Central memory CD8-positive, alpha-beta T cell (primary cell): ENCODE measurements at regions not wholly inside any gene's neighbourhood (a gene's known extent, or its start where the extent isn't known, plus 50 kb on each side); places are given as distances from the start of the nearest gene placed in this dataset.
"Not testable (repeated sequence)": the region's sequence is repeated elsewhere in the genome, so short reads cannot be mapped to it uniquely, and the experiment has no call there.

ENCODE experiments used
- ATAC-seq: fragments of 150-1000 bp; cut with Tn5 transposase; replicated peaks from 2 replicates; pipeline ENCODE4 v1.10.0; 2022; ENCODE audit warnings: mild to moderate bottlenecking, moderate FRiP score, moderate number of reproducible peaks; ENCODE audit not compliant: poor library complexity, severe bottlenecking; ENCODE audit errors: extremely low read depth
- DNase-seq, 2 donors: peaks; one replicate each; pipeline ENCODE4 v3.0.0; 2021; ENCODE audit warnings: low spot score in 2 of 2
- H3K27ac Mint-ChIP-seq: one replicate; pipeline ENCODE4 v1.8.0; 2022; ENCODE audit warnings: low read depth, mild to moderate bottlenecking, moderate library complexity, mixed read lengths
- H3K27me3 Mint-ChIP-seq: one replicate; pipeline ENCODE4 v1.8.0; 2022; ENCODE audit warnings: mixed read lengths
- H3K36me3 Mint-ChIP-seq: one replicate; pipeline ENCODE4 v1.8.0; 2022; ENCODE audit warnings: mild to moderate bottlenecking, moderate library complexity, mixed read lengths; ENCODE audit not compliant: insufficient read depth
- H3K4me1 Mint-ChIP-seq: one replicate; pipeline ENCODE4 v1.8.0; 2022; ENCODE audit warnings: mixed read lengths
- H3K4me3 Mint-ChIP-seq: one replicate; pipeline ENCODE4 v1.8.0; 2022; ENCODE audit warnings: mild to moderate bottlenecking, moderate library complexity, mixed read lengths
- H3K9me3 Mint-ChIP-seq: one replicate; pipeline ENCODE4 v1.8.0; 2022; ENCODE audit warnings: mixed read lengths

- Mint-ChIP-seq H3K27ac (no peak overlapping the region), H3K27me3 (peaks cover 8% of the 10 kb centered on the region), H3K9me3 (no peaks in the 10 kb centered on the region), H3K4me3 (no peak overlapping the region), H3K36me3 (peaks cover 2% of the 10 kb centered on the region), H3K4me1 (no peaks in the 10 kb centered on the region)
- ATAC-seq, result no peak
- no peak for DNase-seq
Measured at GRCh38 chr14:58733451-58734208, 95.9 kb downstream of the DACT1 start.

DNA sequence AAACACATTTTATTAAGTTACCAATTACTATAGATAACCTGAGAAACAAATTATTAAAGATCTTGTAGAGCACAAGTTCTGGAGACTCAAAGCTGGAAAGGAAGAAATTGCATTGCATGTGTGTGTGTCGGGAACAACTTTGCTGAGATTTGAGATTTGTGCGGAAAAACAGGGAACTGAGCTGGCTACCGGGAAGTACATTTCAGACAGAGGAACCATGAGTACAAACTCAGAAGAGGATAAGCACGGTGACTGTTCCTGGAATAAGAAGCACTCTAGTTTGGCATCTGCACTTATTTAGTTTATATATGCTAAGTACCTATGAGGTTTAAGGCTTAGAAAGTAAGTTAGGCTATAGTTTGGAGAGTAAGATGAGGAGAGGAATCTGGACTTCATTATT, 97.8 kb downstream of the DACT1 start:
- Mint-ChIP-seq H3K4me3 (no peak overlapping the region), H3K27ac (no peak overlapping the region), H3K9me3 (no peaks in the 10 kb centered on the region), H3K4me1 (no peaks in the 10 kb centered on the region), H3K36me3 (peaks cover 2% of the 10 kb centered on the region), H3K27me3 (peaks cover 18% of the 10 kb centered on the region)
- ATAC-seq, result no peak
- no peak for DNase-seq

DNA sequence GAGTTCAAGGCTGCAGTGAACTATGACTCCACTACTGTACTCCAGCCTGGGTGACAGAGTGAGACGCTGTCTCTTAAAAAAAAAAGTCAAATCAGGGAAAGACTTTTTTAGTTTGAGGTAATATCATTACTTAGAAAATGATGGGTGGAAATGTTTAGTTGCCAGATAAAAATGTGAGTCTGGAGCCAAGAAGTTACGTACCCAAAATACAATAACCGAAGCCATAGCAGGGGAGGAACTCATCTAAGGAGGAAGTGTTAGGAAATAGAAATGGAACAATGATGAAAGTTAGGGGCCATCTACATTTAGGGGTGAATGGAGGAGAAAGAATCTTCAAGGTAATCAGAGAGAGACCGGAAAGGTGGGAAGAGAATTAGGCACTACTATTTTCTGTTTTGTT, 98.8 kb downstream of the DACT1 start:
- H3K9me3 Mint-ChIP-seq, result no peaks in the 10 kb centered on the region
- DNase-seq (no peak), ATAC-seq (no peak)
- H3K4me1 Mint-ChIP-seq, result no peaks in the 10 kb centered on the region
- no peak overlapping the region for H3K27ac Mint-ChIP-seq
- no peak overlapping the region for H3K4me3 Mint-ChIP-seq
- peaks cover 2% of the 10 kb centered on the region for H3K36me3 Mint-ChIP-seq
- peaks cover 23% of the 10 kb centered on the region for H3K27me3 Mint-ChIP-seq

DNA sequence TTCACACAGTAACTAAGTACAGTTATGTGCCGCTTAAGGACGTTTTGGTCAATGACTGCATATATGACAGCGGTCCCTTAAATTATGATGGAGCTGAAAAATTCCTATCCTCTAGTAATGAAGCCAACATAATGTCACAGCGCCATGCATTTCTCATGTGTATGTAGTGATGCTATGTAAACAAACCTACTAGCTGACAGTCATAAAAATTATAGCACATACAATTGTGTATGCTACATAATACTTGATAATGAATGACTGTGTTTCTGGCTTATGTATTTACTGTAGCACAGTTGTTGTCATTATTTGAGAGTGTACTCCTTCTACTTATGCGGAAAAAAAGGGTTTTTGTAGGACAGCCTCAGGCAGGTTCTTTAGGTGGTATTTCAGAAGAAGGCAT, 99.7 kb downstream of the DACT1 start:
- no peak overlapping the region for H3K4me3 Mint-ChIP-seq
- H3K36me3 Mint-ChIP-seq, result peaks cover 2% of the 10 kb centered on the region
- DNase-seq (no peak), ATAC-seq (no peak)
- H3K9me3 Mint-ChIP-seq, result no peaks in the 10 kb centered on the region
- no peaks in the 10 kb centered on the region for H3K4me1 Mint-ChIP-seq
- H3K27me3 Mint-ChIP-seq, result peaks cover 23% of the 10 kb centered on the region
- no peak overlapping the region for H3K27ac Mint-ChIP-seq

- Mint-ChIP-seq H3K4me3 (no peak overlapping the region), H3K27ac (no peak overlapping the region), H3K27me3 (peaks cover 17% of the 10 kb centered on the region), H3K9me3 (no peaks in the 10 kb centered on the region), H3K4me1 (no peaks in the 10 kb centered on the region), H3K36me3 (peaks cover 3% of the 10 kb centered on the region)
- no peak for DNase-seq
- ATAC-seq, result no peak
Measured at GRCh38 chr14:58738189-58738836, 100.6 kb downstream of the DACT1 start.

DNA sequence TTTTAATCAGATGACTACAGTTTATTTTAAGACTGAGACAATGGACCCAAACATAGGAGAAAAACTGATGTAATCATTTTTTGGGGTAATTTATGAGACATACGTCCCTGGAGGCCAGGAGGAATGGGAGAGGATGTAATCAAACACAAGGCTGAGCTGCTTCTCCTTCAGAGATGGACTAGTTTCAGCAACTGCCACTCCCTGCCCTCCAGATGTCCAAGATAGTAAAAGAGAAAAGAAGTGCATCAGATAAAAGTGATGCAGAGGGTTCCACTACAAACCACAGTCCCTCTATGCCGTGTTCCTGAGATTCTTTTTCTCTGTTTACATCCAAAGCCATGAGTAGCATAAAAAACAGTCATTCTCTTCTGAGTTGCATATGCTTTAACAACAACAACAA, 101.1 kb downstream of the DACT1 start:
- Mint-ChIP-seq H3K4me3 (no peak overlapping the region), H3K9me3 (no peaks in the 10 kb centered on the region), H3K36me3 (peaks cover 3% of the 10 kb centered on the region), H3K27ac (no peak overlapping the region), H3K27me3 (peaks cover 15% of the 10 kb centered on the region), H3K4me1 (no peaks in the 10 kb centered on the region)
- DNase-seq (no peak), ATAC-seq (no peak)

DNA sequence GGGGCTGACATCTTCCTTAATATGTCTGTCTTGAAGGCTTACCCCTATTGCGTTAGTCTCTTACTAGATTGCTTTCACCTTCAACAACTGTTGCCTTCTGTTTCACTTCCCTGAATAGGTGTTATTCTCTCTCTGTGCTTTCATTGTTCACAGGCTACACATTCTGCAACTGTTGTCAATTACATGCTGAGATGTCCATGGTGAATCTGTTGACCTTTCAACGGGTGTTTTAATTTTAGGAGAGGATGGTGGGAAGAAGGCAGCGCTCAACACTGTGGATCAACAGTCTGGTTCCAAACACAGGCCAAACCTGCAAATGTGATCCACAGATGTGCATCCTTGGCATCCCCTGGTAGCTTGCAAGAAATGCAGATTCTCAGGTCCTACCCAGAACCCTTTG, 101.9 kb downstream of the DACT1 start:
- H3K4me3 Mint-ChIP-seq, result no peak overlapping the region
- peaks cover 15% of the 10 kb centered on the region for H3K27me3 Mint-ChIP-seq
- no peak for ATAC-seq

GRCh38 chr14:58740379-58740935, 102.7 kb downstream of the DACT1 start:
- Mint-ChIP-seq H3K4me1 (no peaks in the 10 kb centered on the region), H3K9me3 (no peaks in the 10 kb centered on the region), H3K4me3 (no peak overlapping the region), H3K27me3 (peaks cover 15% of the 10 kb centered on the region), H3K27ac (no peak overlapping the region), H3K36me3 (peaks cover 3% of the 10 kb centered on the region)
- ATAC-seq (no peak), DNase-seq (no peak)

More for the DNA sequence above, 101.9 kb downstream of the DACT1 start:
- no peak for DNase-seq
- Mint-ChIP-seq H3K4me1 (no peaks in the 10 kb centered on the region), H3K36me3 (peaks cover 3% of the 10 kb centered on the region), H3K9me3 (no peaks in the 10 kb centered on the region), H3K27ac (no peak overlapping the region)

DNA sequence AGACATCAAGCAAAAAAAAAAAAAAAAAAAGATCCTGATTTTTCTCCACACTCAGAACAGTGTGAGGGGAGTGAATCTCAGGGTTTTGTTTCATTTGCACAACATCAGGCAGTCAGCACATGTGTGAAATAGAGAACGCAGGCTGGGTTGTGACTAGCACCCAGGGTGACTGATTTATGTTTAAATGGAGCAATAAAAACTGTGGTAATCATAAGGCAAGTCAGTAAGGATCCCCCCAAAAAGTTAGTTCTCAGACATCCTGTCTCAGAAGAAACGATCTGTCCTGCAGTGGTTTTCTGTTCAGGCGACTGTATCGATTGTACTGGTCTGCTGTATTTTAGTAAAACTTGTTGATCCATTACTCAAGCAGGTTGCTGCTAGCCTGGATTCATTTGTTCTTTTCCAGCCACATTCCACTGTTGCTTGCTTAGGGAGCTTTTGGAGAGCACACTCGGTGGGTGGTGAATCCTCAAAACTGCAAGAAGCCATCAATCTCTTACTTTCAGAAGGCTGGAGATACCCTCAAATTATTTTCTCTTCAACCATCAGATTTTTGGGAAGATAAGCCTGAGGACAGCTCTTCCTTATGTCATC, 107.1 kb downstream of the DACT1 start:
- DNase-seq, result no peak

DNA sequence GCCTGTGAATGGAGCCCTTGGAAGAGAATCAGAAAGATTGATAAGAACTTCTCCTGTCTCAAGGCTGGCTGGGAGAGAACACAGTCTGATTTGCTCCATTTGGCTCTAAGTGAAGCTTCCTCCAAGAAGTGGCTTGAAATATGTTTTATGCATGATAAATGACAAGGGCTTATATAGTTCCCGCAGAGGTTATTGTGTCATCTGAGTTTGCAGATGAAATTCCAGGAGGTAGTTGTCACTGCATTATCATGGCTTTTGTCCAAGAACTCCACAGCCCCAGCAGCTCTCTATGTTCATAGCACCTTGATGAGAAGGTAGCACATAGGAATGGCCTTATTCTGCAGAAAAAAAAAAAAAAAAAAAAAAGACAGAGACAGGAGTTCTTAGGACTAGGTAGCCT, 108.5 kb downstream of the DACT1 start:
- H3K27me3 Mint-ChIP-seq, result peaks cover 2% of the 10 kb centered on the region
- DNase-seq (no peak), ATAC-seq (no peak)
- H3K36me3 Mint-ChIP-seq, result peaks cover 1% of the 10 kb centered on the region
- no peak overlapping the region for H3K4me3 Mint-ChIP-seq
- H3K4me1 Mint-ChIP-seq, result peaks cover 6% of the 10 kb centered on the region
- H3K27ac Mint-ChIP-seq, result no peak overlapping the region
- no peaks in the 10 kb centered on the region for H3K9me3 Mint-ChIP-seq

More for the DNA sequence above, 107.1 kb downstream of the DACT1 start:
- ATAC-seq, result no peak
- Mint-ChIP-seq H3K4me3 (no peak overlapping the region), H3K4me1 (peaks cover 6% of the 10 kb centered on the region), H3K27me3 (peaks cover 12% of the 10 kb centered on the region), H3K27ac (no peak overlapping the region), H3K36me3 (peaks cover 1% of the 10 kb centered on the region), H3K9me3 (no peaks in the 10 kb centered on the region)

GRCh38 chr14:58746701-58747100, 108.9 kb downstream of the DACT1 start:
- peaks cover 7% of the 10 kb centered on the region for H3K27me3 Mint-ChIP-seq
- no peak for ATAC-seq
- no peak overlapping the region for H3K4me3 Mint-ChIP-seq
- peaks cover 1% of the 10 kb centered on the region for H3K36me3 Mint-ChIP-seq
- H3K9me3 Mint-ChIP-seq, result no peaks in the 10 kb centered on the region
- peaks cover 6% of the 10 kb centered on the region for H3K4me1 Mint-ChIP-seq
- no peak overlapping the region for H3K27ac Mint-ChIP-seq
- DNase-seq, result no peak

DNA sequence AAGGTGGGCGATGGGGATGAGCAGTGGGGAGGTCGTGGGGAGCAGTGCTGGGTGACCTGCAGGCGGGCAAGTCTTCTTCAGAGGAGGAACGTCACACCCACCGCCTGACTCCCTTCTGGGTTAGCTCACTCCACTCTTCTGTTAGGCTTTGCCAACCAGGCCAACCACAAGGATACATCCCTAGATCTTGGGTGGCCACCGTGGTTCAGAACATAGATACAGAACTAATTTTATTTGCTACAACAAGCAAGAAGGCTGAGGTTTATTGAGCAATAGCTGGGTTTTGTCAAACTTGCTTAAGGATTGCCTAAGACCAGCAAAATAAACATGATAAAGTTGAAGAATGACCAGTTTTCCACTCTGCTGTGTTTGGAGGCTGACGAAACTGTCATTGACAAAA, 109.4 kb downstream of the DACT1 start:
- no peak for DNase-seq
- H3K36me3 Mint-ChIP-seq, result peaks cover 1% of the 10 kb centered on the region

DNA sequence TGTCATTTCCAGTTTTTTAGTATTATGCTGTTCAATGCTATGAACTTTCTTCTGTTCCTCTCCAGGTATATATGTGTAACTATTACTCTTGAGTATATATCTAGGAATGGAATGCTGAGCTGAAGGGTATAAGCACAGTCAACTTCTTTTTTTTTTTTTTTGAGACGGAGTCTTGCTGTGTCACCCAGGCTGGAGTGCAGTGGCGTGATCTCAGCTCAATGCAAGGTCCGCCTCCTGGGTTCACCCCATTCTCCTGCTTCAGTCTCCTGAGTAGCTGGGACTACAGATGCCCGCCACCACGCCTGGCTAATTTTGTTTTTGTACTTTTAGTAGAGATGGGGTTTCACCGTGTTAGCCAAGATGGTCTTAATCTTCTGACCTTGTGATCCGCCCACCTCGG, 110.5 kb downstream of the DACT1 start:
- DNase-seq, H3K27ac Mint-ChIP-seq, H3K4me3 Mint-ChIP-seq, H3K36me3 Mint-ChIP-seq, ATAC-seq, H3K4me1 Mint-ChIP-seq, H3K27me3 Mint-ChIP-seq, H3K9me3 Mint-ChIP-seq: not testable (repeated sequence)

More for the DNA sequence above, 109.4 kb downstream of the DACT1 start:
- ATAC-seq, result no peak
- Mint-ChIP-seq H3K27me3 (peaks cover 10% of the 10 kb centered on the region), H3K4me1 (peaks cover 6% of the 10 kb centered on the region), H3K4me3 (no peak overlapping the region), H3K27ac (no peak overlapping the region), H3K9me3 (no peaks in the 10 kb centered on the region)
